Peyer's patch (tissue), 4 donors: ENCODE measurements at regions not wholly inside any gene's neighbourhood (a gene's known extent, or its start where the extent isn't known, plus 50 kb on each side); places are given as distances from the start of the nearest gene placed in this dataset.

Experiments used
- DNase-seq, 3 donors: peaks; one replicate each; pipeline ENCODE4 v3.0.0-alpha.2; 2017 to 2019
- H3K27ac ChIP-seq, 4 donors: fragments of 200-600 bp; sonication (generic); one replicate each; pipeline ENCODE4 v1.5.1; 2016 to 2019
- H3K27me3 ChIP-seq, 2 donors: fragments of 200-600 bp; sonication (generic); one replicate each; pipeline ENCODE4 v1.5.1; 2019
- H3K36me3 ChIP-seq, 3 donors: fragments of 200-600 bp; sonication (generic); one replicate each; pipeline ENCODE4 v1.5.1; 2016 to 2019
- H3K4me1 ChIP-seq, 4 donors: fragments of 200-600 bp; sonication (generic); one replicate each; pipeline ENCODE4 v1.5.1; 2016 to 2019
- H3K4me3 ChIP-seq, 4 donors: fragments of 200-600 bp; sonication (generic); 1 replicate in 3 of 4; 2 replicates in 1 of 4; pipeline ENCODE4 v1.5.1; 2016 to 2019; ENCODE audit warnings: mild to moderate bottlenecking in 1 of 4
- H3K9me3 ChIP-seq, 4 donors: fragments of 200-600 bp; sonication (generic); one replicate each; pipeline ENCODE4 v1.5.1; 2016 to 2019; ENCODE audit warnings: mild to moderate bottlenecking in 1 of 4
- CTCF ChIP-seq, 6 experiments: fragments of 450-650 bp in 4 of 6; fragments of 200-600 bp in 2 of 6; sonication (generic) in 1 of 6; IDR thresholded peaks; one replicate each; pipeline ENCODE4 v1.5.1; 2017 to 2019; ENCODE audit warnings: antibody characterized with exemption in 6 of 6, mild to moderate bottlenecking in 3 of 6, moderate library complexity in 1 of 6
- POLR2A ChIP-seq, 2 donors: fragments of 450-650 bp; IDR thresholded peaks; one replicate each; pipeline ENCODE4 v1.5.1; 2017; ENCODE audit warnings: antibody characterized with exemption in 2 of 2, mild to moderate bottlenecking in 2 of 2, moderate library complexity in 2 of 2

- H3K4me3 ChIP-seq, result no peak overlapping the region
- H3K36me3 ChIP-seq, result no peaks in the 10 kb centered on the region
- no peak for DNase-seq
- H3K27ac ChIP-seq, result no peak overlapping the region
- TF ChIP-seq CTCF (IDR thresholded peaks at IDR 0.05), result no peak
- H3K4me1 ChIP-seq, result no peaks in the 10 kb centered on the region
- H3K27me3 ChIP-seq, result no peaks in the 10 kb centered on the region
- no peaks in the 10 kb centered on the region for H3K9me3 ChIP-seq
Observed at GRCh38 chr4:180538384-180539057, 1704.7 kb upstream of the TENM3 start.

GRCh38 chr4:180539284-180539683 is 1703.9 kb upstream of the TENM3 start:
- DNase-seq, result no peak
- H3K27ac ChIP-seq, result no peak overlapping the region
- H3K27me3 ChIP-seq, result no peaks in the 10 kb centered on the region
- no peak overlapping the region for H3K4me3 ChIP-seq
- H3K4me1 ChIP-seq, result no peaks in the 10 kb centered on the region
- TF ChIP-seq POLR2A (IDR thresholded peaks at IDR 0.05) (no peak), CTCF (IDR thresholded peaks at IDR 0.05) (no peak)
- H3K9me3 ChIP-seq, result no peaks in the 10 kb centered on the region
- H3K36me3 ChIP-seq, result no peaks in the 10 kb centered on the region

- no peak overlapping the region for H3K27ac ChIP-seq
- DNase-seq, result no peak
- TF ChIP-seq POLR2A (IDR thresholded peaks at IDR 0.05) (no peak), CTCF (IDR thresholded peaks at IDR 0.05) (no peak)
- no peak overlapping the region for H3K4me3 ChIP-seq
- H3K9me3 ChIP-seq, result no peaks in the 10 kb centered on the region
- no peaks in the 10 kb centered on the region for H3K27me3 ChIP-seq
- H3K4me1 ChIP-seq, result no peaks in the 10 kb centered on the region
- H3K36me3 ChIP-seq, result no peaks in the 10 kb centered on the region
Observed at GRCh38 chr4:180541678-180542077, 1701.5 kb upstream of the TENM3 start.

GRCh38 chr4:180542445-180543100 is 1700.6 kb upstream of the TENM3 start:
- no peak for TF ChIP-seq POLR2A (IDR thresholded peaks at IDR 0.05)
- no peak for TF ChIP-seq CTCF (IDR thresholded peaks at IDR 0.05)
- H3K4me1 ChIP-seq, result no peaks in the 10 kb centered on the region
- no peaks in the 10 kb centered on the region for H3K27me3 ChIP-seq
- no peaks in the 10 kb centered on the region for H3K36me3 ChIP-seq
- H3K27ac ChIP-seq, result no peak overlapping the region
- H3K4me3 ChIP-seq, result no peak overlapping the region
- no peaks in the 10 kb centered on the region for H3K9me3 ChIP-seq
- DNase-seq, result no peak

DNA sequence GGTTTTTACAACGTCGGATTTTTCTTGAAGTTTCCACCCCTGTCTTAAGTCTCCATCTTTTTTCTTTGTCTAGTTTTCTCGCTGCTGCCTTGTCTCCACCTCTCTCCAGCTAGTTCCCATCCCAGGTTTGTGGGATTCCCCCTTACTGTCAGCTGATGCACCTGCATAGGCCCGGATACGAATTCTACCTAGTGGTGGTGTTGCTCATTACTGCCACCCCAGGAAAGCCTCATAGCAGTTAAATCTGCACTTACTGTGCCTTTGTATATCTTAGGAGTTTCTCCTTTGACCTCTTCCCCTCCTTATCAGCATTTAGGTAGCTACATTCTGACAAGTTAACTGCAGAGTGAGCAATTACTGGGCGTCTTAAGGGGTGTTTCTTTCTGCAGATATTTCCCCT is 1693.1 kb upstream of the TENM3 start:
- Histone ChIP-seq H3K36me3 (no peaks in the 10 kb centered on the region), H3K27ac (no peak overlapping the region), H3K4me1 (no peaks in the 10 kb centered on the region), H3K9me3 (no peaks in the 10 kb centered on the region), H3K4me3 (no peak overlapping the region), H3K27me3 (no peaks in the 10 kb centered on the region)
- TF ChIP-seq POLR2A (IDR thresholded peaks at IDR 0.05), result no peak
- no peak for TF ChIP-seq CTCF (IDR thresholded peaks at IDR 0.05)
- no peak for DNase-seq
